GM12892 (cell line): ENCODE measurements at regions not wholly inside any gene's neighbourhood (a gene's known extent, or its start where the extent isn't known, plus 50 kb on each side); places are given as distances from the start of the nearest gene placed in this dataset.
A peak's percentile ranks its signal among the peaks of the same experiment; 100 is the strongest.
"Not testable (repeated sequence)": the region's sequence is repeated elsewhere in the genome, so short reads cannot be mapped to it uniquely, and the experiment has no call there.

Source experiments
- DNase-seq: peaks from one replicate; pipeline ENCODE4 v3.0.0; 2011; ENCODE audit not compliant: insufficient read length
- FAIRE-seq: peaks from 2 replicates; lab custom pipeline; 2011; peaks lifted over from hg19 to GRCh38; lab: Jason Lieb, UNC
- POLR2A ChIP-seq: IDR thresholded peaks from 2 replicates; pipeline ENCODE4 v1.6.1; 2011; ENCODE audit warnings: low read depth, low read length, control low read depth
- POLR2AphosphoS5 ChIP-seq: IDR thresholded peaks from 2 replicates; pipeline ENCODE4 v1.6.1; 2011; ENCODE audit warnings: low read depth, low read length, control low read depth
- TAF1 ChIP-seq: IDR thresholded peaks from 2 replicates; pipeline ENCODE4 v1.6.1; 2011; ENCODE audit warnings: low read depth, mild to moderate bottlenecking, control low read depth, low read length, borderline replicate concordance

DNA sequence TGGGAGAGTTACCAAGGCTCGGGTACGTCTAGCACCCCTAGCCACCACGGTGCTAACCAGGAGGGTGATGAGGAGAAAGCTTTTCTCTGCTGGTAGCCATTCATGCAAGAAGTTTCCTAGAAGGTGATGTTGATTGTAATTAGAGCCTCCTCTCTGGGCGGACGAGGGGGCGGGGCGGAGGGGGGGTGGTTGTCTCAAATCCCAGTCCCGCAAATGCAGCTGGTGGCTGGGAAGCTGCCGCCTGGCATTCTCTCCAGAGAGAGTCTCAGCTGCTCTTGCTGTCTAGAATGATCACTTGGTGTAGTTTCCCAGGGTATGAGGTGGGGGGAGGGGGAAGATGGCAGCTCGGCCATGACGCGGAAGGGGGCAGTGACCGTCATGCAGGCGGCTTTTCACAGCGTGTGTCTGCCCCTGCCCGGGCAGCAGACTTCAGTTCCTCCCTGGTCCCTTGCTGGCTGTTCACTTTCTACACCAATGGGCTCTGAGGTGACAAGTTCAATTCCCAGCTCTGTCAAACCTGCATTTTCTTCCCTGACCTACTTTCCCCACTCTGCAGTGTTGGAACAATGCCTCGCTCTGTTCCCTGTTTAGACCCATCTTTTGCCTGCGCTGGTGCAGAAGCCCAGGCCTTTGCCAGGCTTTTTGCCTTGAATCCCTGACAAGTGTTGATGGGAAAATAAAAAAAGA is 61.5 kb upstream of the KLF7 start:
- DNase-seq: no peak
- FAIRE-seq: no peak
- TF ChIP-seq POLR2AphosphoS5 (no peak), TAF1 (no peak), POLR2A (no peak)

DNA sequence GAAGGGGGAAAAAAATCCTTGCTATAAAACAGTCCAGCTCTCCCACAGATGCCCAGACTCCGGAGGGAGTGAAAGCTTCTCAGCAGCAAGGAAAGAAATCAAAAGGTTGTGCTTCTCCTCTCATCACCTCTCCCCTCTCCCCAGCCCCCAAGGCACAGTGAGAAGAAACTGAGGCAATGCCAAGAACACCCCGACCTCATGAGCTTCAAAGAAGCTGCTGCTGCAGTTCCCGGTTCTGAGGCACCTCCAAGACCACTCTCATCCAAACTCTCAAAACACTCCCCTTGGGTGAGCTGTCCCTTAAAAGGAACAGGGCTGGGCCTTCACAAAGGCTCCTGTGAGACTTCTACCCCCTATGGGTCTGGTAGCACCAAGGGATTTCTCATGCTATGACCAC is 62.0 kb upstream of the KLF7 start:
- FAIRE-seq (no peak), DNase-seq (no peak)
- TF ChIP-seq POLR2A: no peak
- no peak for TF ChIP-seq TAF1
- no peak for TF ChIP-seq POLR2AphosphoS5

DNA sequence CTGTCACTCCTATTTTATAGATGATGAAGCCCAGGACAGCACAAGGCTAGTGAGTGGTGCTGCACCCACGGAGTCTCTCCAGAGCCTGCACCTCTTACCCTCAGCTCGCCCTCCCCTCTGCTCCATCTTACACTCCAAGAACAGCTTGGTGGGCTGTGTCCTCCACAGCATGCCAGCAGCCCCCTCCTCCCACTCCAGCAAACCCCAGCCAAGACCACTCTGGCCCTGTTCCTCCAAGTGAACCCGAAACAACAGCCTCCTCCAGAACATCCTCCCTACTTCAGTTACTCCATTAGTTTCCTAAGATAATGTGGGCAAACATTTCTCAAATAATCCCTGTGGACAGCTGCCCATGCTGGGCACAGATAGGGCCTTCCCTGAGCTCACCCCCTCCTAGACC is 62.7 kb upstream of the KLF7 start:
- TF ChIP-seq POLR2A (no peak), TAF1 (no peak), POLR2AphosphoS5 (no peak)
- DNase-seq: no peak
- no peak for FAIRE-seq

DNA sequence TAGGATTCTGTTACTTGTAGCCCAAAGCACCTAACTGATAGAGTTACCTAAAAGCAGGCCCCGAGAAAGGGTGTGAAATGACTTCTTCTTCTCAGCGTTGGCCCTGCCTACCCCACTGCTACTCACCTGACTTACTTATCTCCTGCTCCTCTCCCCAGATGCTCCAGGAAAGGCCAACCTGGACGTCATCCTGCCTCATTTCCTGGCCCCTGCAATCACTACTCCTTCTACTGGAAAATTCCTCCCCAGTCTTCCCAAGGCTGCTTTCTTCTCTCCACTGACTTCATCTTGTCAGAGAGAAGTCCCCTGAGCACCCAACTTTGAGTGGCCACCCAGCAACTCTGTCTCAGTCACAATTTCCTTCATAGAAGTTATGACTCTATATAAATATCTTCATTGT is 63.4 kb upstream of the KLF7 start:
- no peak for DNase-seq
- no peak for TF ChIP-seq TAF1
- TF ChIP-seq POLR2A: no peak
- TF ChIP-seq POLR2AphosphoS5: no peak
- no peak for FAIRE-seq

DNA sequence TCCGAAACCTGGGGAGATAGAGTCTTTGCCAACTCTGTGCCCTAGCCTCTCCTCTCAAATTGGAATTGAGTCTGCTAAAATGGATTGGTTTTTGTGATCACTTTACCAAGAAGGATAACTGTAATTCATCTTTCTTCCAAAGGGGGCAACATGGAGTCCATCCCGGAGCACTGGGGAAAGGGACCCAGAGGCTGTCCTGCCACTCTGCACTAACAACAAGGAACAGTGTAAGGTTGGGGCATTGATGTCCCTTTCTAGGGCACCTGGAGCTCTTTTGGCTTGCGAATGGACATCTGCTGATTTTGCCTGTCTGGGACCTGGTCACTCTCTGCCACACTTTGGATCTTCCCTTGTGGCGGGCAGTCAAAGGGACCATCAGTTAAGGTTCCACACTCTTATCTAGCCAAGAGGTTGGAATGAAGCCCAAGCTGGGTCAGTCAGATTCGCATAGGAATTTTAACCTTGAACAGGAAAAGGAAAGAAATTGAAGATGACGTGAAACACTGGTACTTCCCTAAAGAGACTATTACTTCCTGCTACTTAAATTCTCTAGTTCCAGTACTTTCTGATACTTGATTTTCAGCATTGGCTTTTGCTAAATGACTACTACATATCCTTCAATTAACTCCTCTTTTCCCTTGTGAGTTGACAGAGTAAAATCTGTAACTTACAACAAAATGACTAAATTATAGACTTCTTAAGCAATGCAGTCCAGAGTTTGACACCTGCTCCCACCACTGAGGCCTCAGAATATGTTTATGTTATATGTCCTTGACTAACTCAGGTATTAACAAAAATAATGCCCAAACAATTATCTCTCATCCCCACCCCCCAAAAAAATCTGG is 64.7 kb upstream of the KLF7 start:
- TF ChIP-seq POLR2A: no peak
- no peak for TF ChIP-seq POLR2AphosphoS5
- TF ChIP-seq TAF1: no peak
- FAIRE-seq (no peak), DNase-seq (no peak)

DNA sequence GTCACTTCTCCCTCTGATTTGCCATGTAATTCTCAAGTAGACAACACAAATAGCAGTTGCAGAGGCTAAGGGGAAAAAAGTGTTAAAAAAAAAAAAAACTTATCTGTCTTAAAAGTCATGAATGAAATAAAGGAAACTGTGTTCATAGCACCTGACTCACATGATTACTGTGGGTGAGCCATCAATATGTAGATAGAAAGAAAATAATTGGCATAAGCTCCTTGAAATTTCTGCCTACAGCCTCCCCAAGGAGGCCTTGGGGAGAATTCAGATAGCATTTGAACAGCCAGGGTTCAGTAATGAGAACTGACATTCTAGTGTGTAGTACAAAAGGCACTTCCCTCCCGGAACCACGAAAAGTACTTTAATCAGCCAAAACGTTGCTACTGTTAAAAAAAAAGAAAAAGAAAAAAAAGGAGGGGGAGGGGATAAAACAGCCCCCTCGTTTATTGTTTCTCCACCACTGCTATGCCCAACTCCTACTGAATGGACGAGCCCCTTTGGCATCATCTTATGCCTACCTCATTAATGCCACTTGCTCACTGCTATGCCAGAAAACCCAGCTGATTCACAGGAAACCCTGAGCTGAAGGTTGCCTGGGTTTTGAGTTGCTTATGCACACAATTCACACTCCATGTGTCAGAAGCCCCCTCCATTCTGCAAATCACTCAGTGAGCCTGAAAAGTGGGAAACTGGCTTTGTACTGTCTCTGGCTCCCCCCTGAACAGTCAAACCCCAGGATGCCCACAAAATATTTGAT is 65.5 kb upstream of the KLF7 start:
- DNase-seq (no peak), FAIRE-seq (peak; percentile 33)
- TF ChIP-seq POLR2AphosphoS5: no peak
- TF ChIP-seq TAF1: no peak
- TF ChIP-seq POLR2A: no peak

DNA sequence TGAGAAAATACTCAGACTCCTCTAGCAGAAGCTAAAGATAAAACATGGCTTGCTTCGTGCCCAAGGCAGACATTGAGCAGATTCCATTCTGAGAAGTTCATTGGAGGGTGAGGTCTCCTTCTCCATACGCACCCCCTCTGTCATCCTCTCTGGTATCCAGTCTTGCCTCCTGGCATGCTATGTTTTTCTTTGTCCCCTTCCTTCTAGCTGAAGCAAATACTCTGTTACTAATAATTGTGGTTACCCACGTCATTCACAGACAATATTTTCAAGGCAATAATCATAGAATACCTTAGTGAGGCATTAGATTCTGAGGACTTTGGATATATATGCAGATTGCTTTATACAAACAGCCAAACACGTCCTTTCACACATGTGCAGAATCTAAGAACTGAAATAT is 66.2 kb upstream of the KLF7 start:
- TF ChIP-seq POLR2AphosphoS5 (no peak), POLR2A (no peak), TAF1 (no peak)
- FAIRE-seq (no peak), DNase-seq (no peak)

DNA sequence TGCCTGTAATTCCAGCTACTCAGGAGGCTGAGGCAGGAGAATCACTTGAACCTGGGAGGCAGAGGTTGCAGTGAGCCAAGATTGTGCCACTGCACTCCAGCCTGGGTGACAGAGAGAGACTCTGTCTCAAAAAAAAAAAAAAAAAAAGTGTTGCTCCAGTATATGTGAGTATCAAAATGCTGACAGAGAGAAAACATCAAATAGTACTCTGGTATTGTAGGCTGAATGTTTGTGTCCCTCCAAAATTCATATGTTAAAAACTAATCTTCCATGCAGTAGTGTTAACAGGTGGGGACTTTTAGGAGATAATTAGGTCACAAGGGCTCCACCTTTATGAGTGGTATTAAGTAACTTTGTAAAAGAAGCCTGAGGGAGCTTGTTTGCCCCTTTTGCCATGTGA is 67.4 kb upstream of the KLF7 start:
- FAIRE-seq, DNase-seq: not testable (repeated sequence)

DNA sequence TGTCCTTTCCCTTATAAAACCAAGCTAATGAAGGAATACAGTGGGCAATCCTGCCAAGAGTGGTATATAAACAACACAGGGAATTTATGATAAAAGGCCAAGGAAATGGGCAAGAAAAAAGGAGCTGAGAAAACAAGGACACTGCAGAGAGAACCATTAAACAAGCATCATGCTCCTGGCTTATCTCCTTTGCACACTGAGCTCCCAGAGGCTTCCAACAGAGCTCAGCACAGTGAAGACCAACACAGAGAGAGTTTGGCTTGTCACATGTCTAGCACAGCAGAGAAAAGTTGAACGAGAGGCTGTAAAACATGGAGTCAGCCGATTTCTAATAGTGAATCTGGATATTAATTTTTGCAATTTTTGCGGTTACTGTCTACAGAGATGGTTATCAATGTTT is 68.0 kb upstream of the KLF7 start:
- DNase-seq (no peak), FAIRE-seq (no peak)
- TF ChIP-seq TAF1 (no peak), POLR2A (no peak), POLR2AphosphoS5 (no peak)

DNA sequence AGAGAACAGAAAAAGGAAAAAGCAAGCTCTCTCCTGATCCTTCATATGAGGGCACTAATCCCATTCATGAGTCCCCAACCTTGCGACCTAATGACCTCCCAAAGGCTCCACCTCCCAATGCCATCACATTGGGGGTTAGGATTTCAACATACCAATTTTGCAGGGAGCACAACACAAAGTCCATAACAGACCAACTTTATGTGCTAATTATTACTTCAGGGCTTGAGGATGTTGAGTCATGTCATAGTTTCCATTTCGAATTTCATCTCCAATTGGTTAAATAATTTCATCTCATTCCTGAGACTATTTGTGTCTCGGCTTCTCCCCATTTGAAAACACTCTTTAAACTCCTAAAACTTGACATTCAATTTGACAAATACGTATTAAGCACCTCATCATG is 69.9 kb upstream of the KLF7 start:
- TF ChIP-seq POLR2AphosphoS5 (no peak), POLR2A (no peak), TAF1 (no peak)
- no peak for DNase-seq

DNA sequence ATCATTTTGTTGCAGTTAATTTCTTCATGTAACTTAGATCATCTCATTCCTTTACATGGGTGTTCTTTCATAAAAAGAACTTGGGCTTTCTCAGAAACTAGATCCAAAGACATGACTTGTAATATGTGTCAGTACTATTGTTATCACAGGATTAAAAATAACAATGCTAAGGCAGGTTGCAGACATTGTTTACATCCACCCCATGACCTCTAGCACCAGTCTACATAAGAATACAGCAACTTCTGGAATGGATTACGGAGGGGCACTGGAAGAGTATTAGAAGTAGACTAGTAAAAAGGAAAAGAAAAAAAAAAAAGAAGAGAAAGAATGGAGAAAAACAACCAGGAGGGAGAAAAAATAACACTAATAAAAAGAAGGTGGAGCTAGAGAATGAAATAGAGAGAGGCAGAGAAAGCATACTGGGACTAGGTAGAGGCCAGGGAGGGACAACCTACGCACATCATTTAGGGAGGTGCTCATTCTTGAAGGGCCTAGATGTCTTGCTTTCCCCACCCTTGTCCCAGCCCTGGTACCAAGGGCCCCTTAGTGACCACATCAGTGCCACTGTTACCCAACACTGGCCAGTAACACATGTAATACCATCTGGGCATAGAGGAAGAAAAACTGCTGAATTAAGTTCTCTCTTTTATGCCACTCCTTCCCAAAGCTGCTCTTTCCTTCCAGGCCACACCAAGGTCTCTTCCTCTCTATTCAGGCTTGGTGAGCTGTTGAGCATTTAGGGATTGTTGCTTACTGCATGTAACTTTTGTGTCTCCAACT is 70.6 kb upstream of the KLF7 start:
- TF ChIP-seq POLR2AphosphoS5 (no peak), POLR2A (no peak), TAF1 (no peak)
- DNase-seq: no peak
- FAIRE-seq: no peak

More for the DNA sequence above, 69.9 kb upstream of the KLF7 start:
- FAIRE-seq: no peak
